A549 (cell line): ENCODE measurements at regions not wholly inside any gene's neighbourhood (a gene's known extent, or its start where the extent isn't known, plus 50 kb on each side); places are given as distances from the start of the nearest gene placed in this dataset.

Source experiments
- ATAC-seq, 2 experiments: fragments of 200-7000 bp in 1 of 2; fragments of >200 bp in 1 of 2; cut with Nextera tagmentation in 1 of 2; cut with Tn5 transposase in 1 of 2; 3 replicates each; pipeline versions ENCODE4 v1.8.0 to v1.9.1; 2018 to 2020; ENCODE audit warnings: mild to moderate bottlenecking in 1 of 2, moderate library complexity in 1 of 2
- CTCF ChIA-PET: fragments of 300-600 bp; sonication (Branson Sonifier 250); formaldehyde crosslinking; extraction: SDS; loops from one replicate; lab custom pipeline; 2021; ENCODE audit warnings: antibody characterized with exemption, inconsistent platforms; lab: Yijun Ruan, JAX
- POLR2A ChIA-PET: fragments of 350-600 bp; formaldehyde crosslinking; extraction: SDS; loops from one replicate; lab custom pipeline; 2021; ENCODE audit warnings: antibody characterized with exemption, inconsistent platforms; lab: Yijun Ruan, JAX
- DNase-seq, 2 experiments: peaks; one replicate each; pipeline versions ENCODE4 v3.0.0 to v3.0.0-alpha.2; 2011 to 2016; ENCODE audit warnings: low read depth in 1 of 2, low spot score in 1 of 2
- FAIRE-seq: peaks from 2 replicates; lab custom pipeline; 2011; peaks lifted over from hg19 to GRCh38; lab: Jason Lieb, UNC
- H3K27ac ChIP-seq, 2 experiments: fragments of >200 bp; sonication (Bioruptor Twin); formaldehyde crosslinking; 3 replicates each; pipeline ENCODE4 v1.5.1; 2016 to 2017
- H3K4me1 ChIP-seq: fragments of >200 bp; sonication (Bioruptor Twin); formaldehyde crosslinking; 3 replicates; pipeline ENCODE4 v1.6.1; 2016
- H3K4me2 ChIP-seq: fragments of >200 bp; sonication (Bioruptor Twin); formaldehyde crosslinking; 3 replicates; pipeline ENCODE4 v1.6.1; 2016
- H3K4me3 ChIP-seq: fragments of >200 bp; sonication (Bioruptor Twin); formaldehyde crosslinking; 3 replicates; pipeline ENCODE4 v1.5.1; 2016
- H3K9me3 ChIP-seq: fragments of >200 bp; sonication (Bioruptor Twin); formaldehyde crosslinking; 3 replicates; pipeline ENCODE4 v1.6.1; 2016
- BCL3 ChIP-seq: fragments of >200 bp; sonication (Bioruptor Twin); formaldehyde crosslinking; IDR thresholded peaks from 3 replicates; pipeline ENCODE4 v1.6.1; 2016
- BHLHE40 ChIP-seq: IDR thresholded peaks from 2 replicates; pipeline ENCODE4 v1.6.1; 2012; ENCODE audit warnings: low read depth, low read length, inconsistent platforms
- CBX8 ChIP-seq: fragments of 200-600 bp; sonication (generic); IDR thresholded peaks from 2 replicates; pipeline ENCODE4 v1.6.1; 2016
- EHF ChIP-seq: fragments of 250-450 bp; sonication (Bioruptor Pico); IDR thresholded peaks from 2 replicates; pipeline ENCODE4 v1.5.0; 2020; ENCODE audit warnings: mild to moderate bottlenecking
- ELK1 ChIP-seq: fragments of 150-350 bp; IDR thresholded peaks from 2 replicates; pipeline ENCODE4 v1.6.1; 2014; ENCODE audit warnings: low read depth, mild to moderate bottlenecking, low read length
- ESRRA ChIP-seq: fragments of 150-350 bp; IDR thresholded peaks from 2 replicates; pipeline ENCODE4 v1.6.1; 2014; ENCODE audit warnings: mild to moderate bottlenecking, low read length, borderline replicate concordance
- FOSL2 ChIP-seq, 2 experiments: fragments of 450-650 bp in 1 of 2; fragments of >200 bp in 1 of 2; sonication (Bioruptor Twin) in 1 of 2; formaldehyde crosslinking; IDR thresholded peaks; 2 replicates each; pipeline versions ENCODE4 v1.5.0 to v1.6.1; 2016 to 2020; ENCODE audit warnings: mild to moderate bottlenecking in 1 of 2, moderate library complexity in 1 of 2
- FOXS1 ChIP-seq: fragments of 250-450 bp; sonication (Bioruptor Pico); IDR thresholded peaks from 2 replicates; pipeline ENCODE4 v1.5.0; 2020; ENCODE audit warnings: mild to moderate bottlenecking, moderate library complexity
- HEYL ChIP-seq: fragments of 250-450 bp; sonication (Bioruptor Pico); IDR thresholded peaks from 2 replicates; pipeline ENCODE4 v1.8.0; 2021; ENCODE audit warnings: mild to moderate bottlenecking, moderate library complexity
- HOXA7 ChIP-seq: fragments of 250-450 bp; sonication (Bioruptor Pico); IDR thresholded peaks from 2 replicates; pipeline ENCODE4 v1.5.0; 2020; ENCODE audit warnings: mild to moderate bottlenecking, moderate library complexity
- HOXB13 ChIP-seq: fragments of 250-450 bp; sonication (Bioruptor Pico); IDR thresholded peaks from 2 replicates; pipeline ENCODE4 v1.5.0; 2020; ENCODE audit warnings: low read depth, mild to moderate bottlenecking, moderate library complexity
- HOXB5 ChIP-seq: fragments of 250-450 bp; sonication (Bioruptor Pico); IDR thresholded peaks from 2 replicates; pipeline ENCODE4 v1.5.0; 2020; ENCODE audit warnings: mild to moderate bottlenecking, moderate library complexity
- JUN ChIP-seq, 2 experiments: fragments of >200 bp; sonication (Bioruptor Twin); formaldehyde crosslinking; IDR thresholded peaks; 2 replicates in 1 of 2; 3 replicates in 1 of 2; pipeline ENCODE4 v1.6.1; 2016 to 2017
- JUNB ChIP-seq: fragments of >200 bp; sonication (Bioruptor Twin); formaldehyde crosslinking; IDR thresholded peaks from 2 replicates; pipeline ENCODE4 v1.6.1; 2016
- MAFK ChIP-seq: fragments of 450-650 bp; IDR thresholded peaks from 2 replicates; pipeline ENCODE4 v1.6.1; 2014; ENCODE audit not compliant: partially characterized antibody
- MAX ChIP-seq: IDR thresholded peaks from 2 replicates; pipeline ENCODE4 v1.6.1; 2012
- MAZ ChIP-seq: fragments of 150-350 bp; IDR thresholded peaks from 2 replicates; pipeline ENCODE4 v1.6.1; 2014; ENCODE audit warnings: antibody characterized with exemption, low read depth, low read length, borderline replicate concordance
- NPAS2 ChIP-seq: fragments of 250-450 bp; sonication (Bioruptor Pico); IDR thresholded peaks from 2 replicates; pipeline ENCODE4 v1.8.0; 2022; ENCODE audit warnings: mild to moderate bottlenecking, moderate library complexity, borderline replicate concordance
- PHF8 ChIP-seq: fragments of 200-600 bp; sonication (generic); IDR thresholded peaks from 2 replicates; pipeline ENCODE4 v1.6.1; 2016; ENCODE audit warnings: low read depth, mild to moderate bottlenecking, antibody characterized with exemption, moderate library complexity, borderline replicate concordance
- RNF2 ChIP-seq: fragments of 200-600 bp; sonication (generic); IDR thresholded peaks from 2 replicates; pipeline ENCODE4 v1.6.1; 2016; ENCODE audit warnings: low read depth, mild to moderate bottlenecking, antibody characterized with exemption, moderate library complexity, borderline replicate concordance
- SREBF2 ChIP-seq: fragments of 450-650 bp; IDR thresholded peaks from 2 replicates; pipeline ENCODE4 v1.6.1; 2014; ENCODE audit warnings: mild to moderate bottlenecking, moderate library complexity
- TP53 ChIP-seq: fragments of 250-450 bp; sonication (Bioruptor Pico); IDR thresholded peaks from 2 replicates; pipeline ENCODE4 v1.5.0; 2021; ENCODE audit warnings: mild to moderate bottlenecking, moderate library complexity
- USF2 ChIP-seq: fragments of 450-650 bp; IDR thresholded peaks from 2 replicates; pipeline ENCODE4 v1.6.1; 2014; ENCODE audit warnings: antibody characterized with exemption
- ZNF302 ChIP-seq: fragments of 250-450 bp; sonication (Bioruptor Pico); IDR thresholded peaks from 2 replicates; pipeline ENCODE4 v1.9.0; 2021; ENCODE audit warnings: inconsistent platforms, mild to moderate bottlenecking, moderate library complexity
- ZSCAN20 ChIP-seq: fragments of 250-450 bp; sonication (Bioruptor Pico); IDR thresholded peaks from 2 replicates; pipeline ENCODE4 v1.8.0; 2022; ENCODE audit warnings: mild to moderate bottlenecking, moderate library complexity
- WGBS: methylation state at CpG from one replicate; pipeline ENCODE4 v1.1.6; 2017; ENCODE audit errors: missing lambda C conversion rate; 5-methylcytosine and 5-hydroxymethylcytosine counted together

GRCh38 chr22:48803171-48803947 is 1024.3 kb downstream of the BRD1 start:
- H3K27ac ChIP-seq, result no peak overlapping the region
- DNase-seq, result no peak
- no peaks in the 10 kb centered on the region for H3K4me1 ChIP-seq
- WGBS, result 54% methylated on average over 18 of the region's 19 CpGs
- no peak for ATAC-seq
- ChIA-PET CTCF (no interaction called here), POLR2A (no interaction called here)
- TF ChIP-seq PHF8, result no peak
- TF ChIP-seq MAFK, result no peak
- no peak for TF ChIP-seq FOXS1 (CRISPR knock-in tag)
- TF ChIP-seq ESRRA, result no peak
- TF ChIP-seq ZNF302, result no peak
- TF ChIP-seq MAX, result no peak
- no peaks in the 10 kb centered on the region for H3K9me3 ChIP-seq
- H3K4me3 ChIP-seq, result no peak overlapping the region
- H3K4me2 ChIP-seq, result no peak overlapping the region
- no peak for FAIRE-seq

GRCh38 chr22:48802576-48802975 is 1025.1 kb downstream of the BRD1 start:
- ChIA-PET CTCF (no interaction called here), POLR2A (no interaction called here)
- Histone ChIP-seq H3K27ac (no peak overlapping the region), H3K4me3 (no peak overlapping the region), H3K4me1 (no peaks in the 10 kb centered on the region), H3K9me3 (no peaks in the 10 kb centered on the region), H3K4me2 (no peak overlapping the region)
- FAIRE-seq (no peak), ATAC-seq (no peak), DNase-seq (no peak)
- WGBS, result 46% methylated on average over 13 of the region's 19 CpGs
- no peak for TF ChIP-seq RNF2
- TF ChIP-seq MAZ, result no peak
- TF ChIP-seq BCL3, result no peak
- no peak for TF ChIP-seq ELK1
- TF ChIP-seq FOXS1 (CRISPR knock-in tag), result no peak
- no peak for TF ChIP-seq JUNB
- no peak for TF ChIP-seq BHLHE40
- TF ChIP-seq CBX8, result no peak
- TF ChIP-seq HOXB5 (CRISPR knock-in tag), result no peak
- TF ChIP-seq FOSL2 (IDR thresholded peaks at IDR 0.05), result no peak
- TF ChIP-seq FOSL2 (CRISPR knock-in tag; IDR thresholded peaks at IDR 0.05), result no peak
- TF ChIP-seq HOXB13 (CRISPR knock-in tag), result no peak
- no peak for TF ChIP-seq TP53
- TF ChIP-seq NPAS2 (CRISPR knock-in tag), result no peak

- Histone ChIP-seq H3K27ac (no peak overlapping the region), H3K4me1 (no peaks in the 10 kb centered on the region), H3K9me3 (no peaks in the 10 kb centered on the region), H3K4me3 (no peak overlapping the region), H3K4me2 (no peak overlapping the region)
- CTCF ChIA-PET, result no interaction called here
- WGBS, result 41% methylated on average over 13 of the region's 14 CpGs
- DNase-seq (no peak), FAIRE-seq (no peak), ATAC-seq (no peak)
- POLR2A ChIA-PET, result no interaction called here
- TF ChIP-seq JUNB (no peak), ELK1 (no peak), HOXB5 (CRISPR knock-in tag) (no peak), EHF (CRISPR knock-in tag) (no peak), BCL3 (no peak), ZSCAN20 (CRISPR knock-in tag) (no peak), HEYL (CRISPR knock-in tag) (no peak), USF2 (no peak), ESRRA (no peak), HOXA7 (CRISPR knock-in tag) (no peak), SREBF2 (no peak), JUN (IDR thresholded peaks at IDR 0.05) (no peak)
These were observed 1026.6 kb downstream of the BRD1 start for GRCh38 chr22:48800886-48801607.
